Sigmoid colon (tissue), 4 donors: ENCODE measurements at regions not wholly inside any gene's neighbourhood (a gene's known extent, or its start where the extent isn't known, plus 50 kb on each side); places are given as distances from the start of the nearest gene placed in this dataset.

ENCODE experiments used
- EP300 ChIP-seq, 4 donors: sonication (generic); formaldehyde crosslinking; IDR thresholded peaks; one replicate each; pipeline ENCODE4 v1.6.1; 2017; ENCODE audit warnings: antibody characterized with exemption in 4 of 4
- POLR2A ChIP-seq, 2 donors: fragments of 450-650 bp; IDR thresholded peaks; one replicate each; pipeline ENCODE4 v1.6.1; 2016; ENCODE audit warnings: antibody characterized with exemption in 2 of 2, mild to moderate bottlenecking in 2 of 2, moderate library complexity in 2 of 2
- POLR2AphosphoS5 ChIP-seq, 4 donors: sonication (generic); formaldehyde crosslinking; IDR thresholded peaks; one replicate each; pipeline ENCODE4 v1.6.1; 2017; ENCODE audit warnings: antibody characterized with exemption in 4 of 4
- TF ChIP-seq, protein P1 (sequence below), 4 experiments: fragments of 450-650 bp in 3 of 4; fragments of 200-600 bp in 1 of 4; IDR thresholded peaks; one replicate each; pipeline ENCODE4 v1.5.1; 2016 to 2019; ENCODE audit warnings: antibody characterized with exemption in 4 of 4, mild to moderate bottlenecking in 3 of 4, moderate library complexity in 2 of 4

DNA sequence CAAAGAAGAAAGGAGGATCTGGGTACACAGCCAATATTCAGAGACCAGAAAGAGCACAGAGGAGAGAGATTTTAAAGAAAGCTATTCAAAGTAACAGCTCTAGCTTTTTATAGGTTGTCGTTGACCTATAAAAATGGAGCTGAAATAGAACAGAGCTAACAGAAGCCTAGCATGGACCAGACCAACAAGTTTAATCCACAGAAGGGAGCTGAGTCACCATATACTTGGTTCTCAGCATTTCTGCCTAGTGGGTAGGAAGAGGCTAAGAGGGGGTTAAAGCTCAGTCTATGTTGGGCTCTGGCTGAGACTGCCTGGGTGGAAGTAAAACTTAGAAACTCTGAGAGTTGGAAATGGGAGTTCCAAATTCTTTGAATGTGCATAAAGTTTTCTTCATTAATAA lies 678.0 kb upstream of the CDH2 start:
- TF ChIP-seq, protein P1, sequence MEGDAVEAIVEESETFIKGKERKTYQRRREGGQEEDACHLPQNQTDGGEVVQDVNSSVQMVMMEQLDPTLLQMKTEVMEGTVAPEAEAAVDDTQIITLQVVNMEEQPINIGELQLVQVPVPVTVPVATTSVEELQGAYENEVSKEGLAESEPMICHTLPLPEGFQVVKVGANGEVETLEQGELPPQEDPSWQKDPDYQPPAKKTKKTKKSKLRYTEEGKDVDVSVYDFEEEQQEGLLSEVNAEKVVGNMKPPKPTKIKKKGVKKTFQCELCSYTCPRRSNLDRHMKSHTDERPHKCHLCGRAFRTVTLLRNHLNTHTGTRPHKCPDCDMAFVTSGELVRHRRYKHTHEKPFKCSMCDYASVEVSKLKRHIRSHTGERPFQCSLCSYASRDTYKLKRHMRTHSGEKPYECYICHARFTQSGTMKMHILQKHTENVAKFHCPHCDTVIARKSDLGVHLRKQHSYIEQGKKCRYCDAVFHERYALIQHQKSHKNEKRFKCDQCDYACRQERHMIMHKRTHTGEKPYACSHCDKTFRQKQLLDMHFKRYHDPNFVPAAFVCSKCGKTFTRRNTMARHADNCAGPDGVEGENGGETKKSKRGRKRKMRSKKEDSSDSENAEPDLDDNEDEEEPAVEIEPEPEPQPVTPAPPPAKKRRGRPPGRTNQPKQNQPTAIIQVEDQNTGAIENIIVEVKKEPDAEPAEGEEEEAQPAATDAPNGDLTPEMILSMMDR (IDR thresholded peaks at IDR 0.05), result no peak
- no peak for TF ChIP-seq POLR2A (IDR thresholded peaks at IDR 0.05)
- peak; percentile 32 to 76 (median 58) for TF ChIP-seq POLR2AphosphoS5 (IDR thresholded peaks at IDR 0.05)
- no peak for TF ChIP-seq EP300 (IDR thresholded peaks at IDR 0.05)
